HFF-Myc (cell line): ENCODE measurements at regions not wholly inside any gene's neighbourhood (a gene's known extent, or its start where the extent isn't known, plus 50 kb on each side); places are given as distances from the start of the nearest gene placed in this dataset.

Experiments used
- DNase-seq: peaks from one replicate; pipeline ENCODE4 v3.0.0-alpha.2; 2011; ENCODE audit warnings: low read depth; ENCODE audit errors: extremely low read depth
- H3K4me3 ChIP-seq: replicated peaks from 2 replicates; pipeline ENCODE4 v1.5.1; 2011; ENCODE audit warnings: low read depth, mild to moderate bottlenecking, control low read depth, low read length
- CTCF ChIP-seq: IDR thresholded peaks from 2 replicates; pipeline ENCODE4 v1.5.1; 2012; ENCODE audit warnings: mild to moderate bottlenecking, low read depth, low read length, control low read depth; ENCODE audit errors: missing control alignments

- no peak for TF ChIP-seq CTCF
- no peak overlapping the region for H3K4me3 ChIP-seq
- no peak for DNase-seq
Measured at GRCh38 chr10:44193567-44194220, 191.2 kb downstream of the CXCL12 start.

GRCh38 chr10:44193166-44193565 is 191.7 kb downstream of the CXCL12 start:
- no peak for DNase-seq
- no peak overlapping the region for H3K4me3 ChIP-seq
- no peak for TF ChIP-seq CTCF

GRCh38 chr10:44192435-44192834 is 192.5 kb downstream of the CXCL12 start:
- DNase-seq, result no peak

GRCh38 chr10:44190541-44190940 is 194.4 kb downstream of the CXCL12 start:
- no peak for DNase-seq
- H3K4me3 ChIP-seq, result no peak overlapping the region
- no peak for TF ChIP-seq CTCF

More at GRCh38 chr10:44192435-44192834, 192.5 kb downstream of the CXCL12 start:
- no peak overlapping the region for H3K4me3 ChIP-seq
- TF ChIP-seq CTCF, result no peak

GRCh38 chr10:44186821-44187220 is 198.1 kb downstream of the CXCL12 start:
- no peak overlapping the region for H3K4me3 ChIP-seq
- no peak for DNase-seq
- TF ChIP-seq CTCF, result no peak

- no peak for TF ChIP-seq CTCF
- DNase-seq, result no peak
- H3K4me3 ChIP-seq, result no peak overlapping the region
Measured at GRCh38 chr10:44186150-44186549, 198.7 kb downstream of the CXCL12 start.

GRCh38 chr10:44185315-44185666 is 199.6 kb downstream of the CXCL12 start:
- no peak overlapping the region for H3K4me3 ChIP-seq
- no peak for TF ChIP-seq CTCF
- DNase-seq, result no peak
